Kidney epithelial cell (primary cell): ENCODE measurements at regions not wholly inside any gene's neighbourhood (a gene's known extent, or its start where the extent isn't known, plus 50 kb on each side); places are given as distances from the start of the nearest gene placed in this dataset.
"Not testable (repeated sequence)": the region's sequence is repeated elsewhere in the genome, so short reads cannot be mapped to it uniquely, and the experiment has no call there.

Experiments
- DNase-seq: peaks from one replicate; pipeline ENCODE4 v3.0.0-alpha.2; 2010; ENCODE audit warnings: low read depth
- H3K27me3 ChIP-seq: 2 replicates; pipeline ENCODE4 v1.6.0; 2011; ENCODE audit warnings: low read length; ENCODE audit not compliant: control insufficient read depth, insufficient read depth
- H3K36me3 ChIP-seq: 2 replicates; pipeline ENCODE4 v1.5.1; 2011; ENCODE audit warnings: low read length; ENCODE audit not compliant: control insufficient read depth, insufficient read depth
- H3K4me3 ChIP-seq: 2 replicates; pipeline ENCODE4 v1.5.1; 2011; ENCODE audit warnings: low read depth, mild to moderate bottlenecking, control low read depth, low read length
- CTCF ChIP-seq: IDR thresholded peaks from 2 replicates; pipeline ENCODE4 v1.5.1; 2011; ENCODE audit warnings: mild to moderate bottlenecking, moderate library complexity, low read length, control low read depth, inconsistent platforms; ENCODE audit not compliant: insufficient read depth, poor library complexity, severe bottlenecking

GRCh38 chr2:183812091-183812490, 687.8 kb downstream of the NUP35 start:
- no peak for DNase-seq
- H3K27me3 ChIP-seq, result no peaks in the 10 kb centered on the region
- no peak for TF ChIP-seq CTCF
- H3K4me3 ChIP-seq, result no peak overlapping the region
- H3K36me3 ChIP-seq, result no peaks in the 10 kb centered on the region

DNA sequence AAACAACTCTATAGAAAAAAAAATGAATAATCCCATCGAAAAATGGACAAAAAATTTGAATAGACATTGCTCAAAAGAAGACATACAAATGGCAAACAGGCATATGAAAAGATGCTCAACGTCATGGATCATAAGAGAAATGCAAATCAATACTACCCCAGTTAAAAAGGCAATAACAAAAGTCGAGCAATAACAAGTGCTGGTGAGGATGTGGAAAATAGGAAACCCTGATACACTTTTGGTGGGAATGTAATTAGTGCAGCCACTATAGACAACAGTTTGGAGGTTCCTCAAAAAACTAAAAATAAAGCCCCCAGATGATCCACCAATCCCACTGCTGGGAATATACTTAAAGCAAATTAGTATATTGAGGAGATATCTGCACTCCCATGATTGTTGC, 701.5 kb downstream of the NUP35 start:
- DNase-seq, result no peak
- no peak for TF ChIP-seq CTCF

DNA sequence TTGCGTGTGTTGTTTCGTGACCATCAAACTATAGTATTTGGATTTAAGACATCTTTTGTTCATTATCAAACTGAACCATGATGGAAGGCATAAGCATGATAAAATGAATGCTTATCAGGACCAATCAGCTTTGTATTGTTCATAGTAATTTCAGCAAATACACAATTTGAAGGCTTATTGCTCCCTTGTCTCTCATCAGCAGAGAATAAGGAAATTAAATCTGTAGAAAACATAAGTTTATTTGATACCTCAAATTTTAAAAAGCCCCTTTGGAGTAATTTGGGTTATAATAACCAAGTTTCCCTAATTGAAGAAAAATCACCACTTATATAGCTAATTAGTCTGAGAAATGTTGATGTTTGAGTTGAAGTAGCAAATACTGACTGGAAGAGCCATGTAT, 705.7 kb downstream of the NUP35 start:
- Histone ChIP-seq H3K4me3 (no peak overlapping the region), H3K36me3 (no peaks in the 10 kb centered on the region), H3K27me3 (no peaks in the 10 kb centered on the region)
- no peak for DNase-seq
- no peak for TF ChIP-seq CTCF

More for the DNA sequence above, 701.5 kb downstream of the NUP35 start:
- Histone ChIP-seq H3K27me3 (no peaks in the 10 kb centered on the region), H3K36me3 (no peaks in the 10 kb centered on the region), H3K4me3 (no peak overlapping the region)

DNA sequence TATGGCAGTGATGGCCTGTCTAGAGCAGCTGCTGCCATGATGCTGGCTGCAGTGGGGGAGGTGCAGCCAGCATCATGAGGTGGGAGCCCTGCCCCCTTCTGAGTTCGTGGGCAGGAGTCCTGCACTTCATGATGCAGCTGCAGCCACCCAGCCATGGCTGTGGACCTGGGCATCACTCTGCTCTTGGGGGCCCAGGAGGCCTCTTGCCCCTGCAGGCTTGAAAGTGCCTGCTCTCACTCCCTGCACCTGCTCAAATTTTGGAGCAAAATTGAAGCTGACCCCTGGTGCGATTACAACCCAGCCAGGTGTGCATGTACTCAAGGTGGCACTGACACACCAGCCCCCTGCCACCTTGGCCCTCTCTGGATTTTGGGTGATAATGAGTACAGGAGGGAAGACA, 712.9 kb downstream of the NUP35 start:
- Histone ChIP-seq H3K27me3 (no peaks in the 10 kb centered on the region), H3K36me3 (no peaks in the 10 kb centered on the region), H3K4me3 (no peak overlapping the region)
- no peak for TF ChIP-seq CTCF
- no peak for DNase-seq

DNA sequence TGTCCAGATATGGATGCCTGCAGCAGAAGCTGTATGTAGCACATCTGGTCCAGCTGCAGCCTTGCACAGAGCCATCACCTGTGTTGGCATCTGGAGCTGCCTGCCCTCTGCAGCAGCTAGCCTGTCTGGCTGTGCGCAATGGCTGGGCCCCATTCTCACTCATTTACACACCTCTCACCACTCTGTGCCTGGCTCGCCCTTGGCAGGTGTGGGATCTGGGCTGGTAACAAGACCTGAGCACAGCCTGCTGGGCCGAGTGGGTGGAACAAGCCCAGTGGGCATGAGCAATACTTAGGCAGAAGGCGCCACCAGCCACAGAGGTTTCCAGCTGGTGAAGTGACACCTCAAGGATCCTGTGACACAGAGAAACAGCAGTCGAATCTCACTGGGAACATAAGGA, 714.1 kb downstream of the NUP35 start:
- Histone ChIP-seq H3K36me3 (no peaks in the 10 kb centered on the region), H3K27me3 (no peaks in the 10 kb centered on the region), H3K4me3 (no peak overlapping the region)
- no peak for TF ChIP-seq CTCF
- no peak for DNase-seq

- no peak for DNase-seq
- H3K36me3 ChIP-seq, result no peaks in the 10 kb centered on the region
- TF ChIP-seq CTCF, result no peak
- H3K27me3 ChIP-seq, result no peaks in the 10 kb centered on the region
- no peak overlapping the region for H3K4me3 ChIP-seq
Observed at GRCh38 chr2:183840061-183840584, 715.9 kb downstream of the NUP35 start.

GRCh38 chr2:183849826-183850225, 725.6 kb downstream of the NUP35 start:
- not testable (repeated sequence) for H3K27me3 ChIP-seq, H3K4me3 ChIP-seq, H3K36me3 ChIP-seq, DNase-seq
